ENCODE measurements at regions not wholly inside any gene's neighbourhood (a gene's known extent, or its start where the extent isn't known, plus 50 kb on each side); places are given as distances from the start of the nearest gene placed in this dataset.
A peak's percentile ranks its signal among the peaks of the same experiment; 100 is the strongest.
"Not testable (repeated sequence)": the region's sequence is repeated elsewhere in the genome, so short reads cannot be mapped to it uniquely, and the experiment has no call there.

DNA sequence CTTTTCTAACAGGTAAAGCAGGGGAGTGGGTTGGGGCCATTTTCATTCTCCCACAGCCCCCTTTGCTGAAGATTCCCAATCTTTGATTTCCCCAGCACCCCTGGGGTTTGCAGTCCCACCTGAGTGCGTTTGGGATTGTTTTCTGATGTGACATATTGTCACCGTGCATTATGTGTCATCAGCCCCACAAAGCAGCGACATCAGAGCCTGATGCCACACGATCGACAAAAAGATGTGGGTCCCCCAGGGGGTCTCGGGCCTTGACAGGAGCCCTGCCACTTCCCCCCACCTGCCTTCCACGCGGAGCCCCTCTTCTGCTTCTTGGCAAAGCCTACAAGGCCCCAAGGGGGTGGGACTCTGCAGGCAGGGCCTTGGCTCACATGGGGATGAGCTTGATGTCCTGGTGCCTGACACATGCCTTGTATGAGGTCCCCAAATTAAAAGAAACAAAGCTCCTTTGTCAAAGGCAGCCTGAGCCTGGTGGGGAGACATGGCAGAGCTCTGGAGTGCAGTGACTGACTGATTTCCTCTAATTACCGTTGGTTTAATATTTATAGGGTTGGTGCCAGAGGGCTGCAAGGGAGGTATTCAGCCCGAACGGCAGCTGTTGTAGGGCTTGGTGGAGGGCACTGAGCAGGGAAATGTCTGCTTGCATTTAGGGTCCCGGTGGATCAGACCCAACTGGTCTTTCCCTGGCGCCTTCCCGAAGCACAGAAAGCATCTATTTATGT is 149.2 kb downstream of the MIAT start:
- no peak for DNase-seq

DNA sequence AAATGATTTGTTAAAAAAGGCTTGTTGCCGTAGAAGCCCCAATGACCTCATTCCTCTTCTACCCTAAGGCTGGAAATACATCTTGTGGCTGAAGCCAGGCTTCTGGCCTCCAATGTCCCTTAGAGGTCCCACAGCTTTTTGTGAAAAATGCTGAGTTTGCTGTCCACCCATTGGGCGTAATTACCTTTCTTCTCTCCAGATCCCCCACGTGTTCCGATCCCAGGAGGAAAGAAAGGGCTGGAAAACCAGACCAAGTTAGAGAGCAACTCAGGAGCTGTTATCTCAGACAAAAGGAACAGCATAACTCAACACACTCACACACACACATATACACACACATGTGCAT is 154.2 kb downstream of the MIAT start:
- no peak for DNase-seq

DNA sequence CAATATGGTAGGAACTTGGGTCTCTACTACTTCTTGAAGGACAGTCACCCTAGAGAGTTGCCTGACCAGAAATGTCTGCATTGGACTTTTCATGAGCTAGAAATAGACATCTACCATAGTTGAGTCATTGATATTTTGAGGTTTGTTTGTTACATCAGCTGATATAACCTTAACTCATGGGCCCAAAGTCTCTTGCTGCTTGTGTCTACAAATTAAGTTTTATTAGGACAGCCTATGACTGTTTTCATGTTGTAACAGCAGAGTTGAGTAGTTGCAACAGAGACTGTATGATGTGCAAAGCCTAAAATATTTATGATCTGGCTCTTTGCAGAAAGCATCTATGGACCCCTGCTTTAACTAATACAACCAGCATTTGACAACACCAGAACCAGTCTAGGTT is 155.3 kb downstream of the MIAT start:
- no peak for DNase-seq

DNA sequence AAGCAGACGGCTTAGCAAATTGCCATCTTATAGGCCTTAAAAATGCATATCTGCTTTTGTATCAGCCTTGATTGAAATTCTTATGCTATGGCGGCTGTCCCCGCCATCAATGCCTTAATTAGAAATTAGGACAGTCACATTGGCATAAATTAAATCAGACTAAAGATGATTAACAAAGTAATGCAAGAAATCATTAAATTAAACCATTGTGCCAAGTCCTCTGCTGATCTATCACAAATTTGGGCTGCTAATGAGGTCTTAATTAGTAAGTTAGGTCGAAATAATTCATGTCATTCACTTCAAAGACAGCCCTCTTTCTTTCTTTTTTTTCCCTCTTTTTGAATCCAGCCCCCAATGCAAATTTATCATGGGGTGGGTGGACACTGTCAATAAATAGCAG is 159.3 kb downstream of the MIAT start:
- DNase-seq, result no peak

- DNase-seq, result no peak
Observed at GRCh38 chr22:26817926-26818325, 160.5 kb downstream of the MIAT start.

DNA sequence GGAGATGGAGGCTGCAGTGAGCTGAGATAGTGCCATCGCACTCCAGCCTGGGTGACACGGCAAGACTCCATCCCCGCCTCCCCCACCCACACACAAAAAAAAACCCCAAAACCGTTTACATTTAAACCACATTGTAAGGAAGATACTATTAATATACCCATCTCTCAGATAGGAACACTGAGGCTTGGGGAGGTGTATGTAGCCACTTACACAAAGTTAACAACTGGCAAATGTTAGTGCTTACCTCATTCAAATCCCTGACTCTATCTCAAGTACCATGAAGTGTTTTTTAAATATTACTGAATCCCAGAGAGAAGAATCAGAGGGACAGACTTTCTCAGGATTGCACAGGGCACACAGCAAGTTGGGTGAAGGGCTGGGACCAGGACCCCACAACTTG is 164.5 kb downstream of the MIAT start:
- no peak for DNase-seq

DNA sequence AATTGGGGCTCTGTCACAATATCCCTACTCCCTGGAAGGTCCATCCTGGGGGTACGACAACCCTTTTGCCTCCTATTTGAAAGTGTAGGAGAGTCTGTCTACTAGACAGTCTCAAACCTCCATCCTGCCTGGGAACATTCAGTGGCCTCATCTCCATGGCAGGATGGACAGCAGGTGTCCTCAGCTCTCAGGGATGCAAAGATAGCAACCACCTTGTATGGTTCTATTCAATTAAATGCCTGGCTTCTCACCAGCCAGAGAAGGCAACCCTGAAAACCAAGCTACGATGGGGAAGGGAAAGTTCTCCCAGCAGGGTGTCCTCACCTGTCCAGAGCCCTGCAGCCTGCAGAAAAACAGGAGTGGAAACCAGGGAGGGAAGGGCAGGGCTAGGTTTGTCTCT is 164.9 kb downstream of the MIAT start:
- no peak for DNase-seq

GRCh38 chr22:26823966-26824365 is 166.6 kb downstream of the MIAT start:
- no peak for DNase-seq

DNA sequence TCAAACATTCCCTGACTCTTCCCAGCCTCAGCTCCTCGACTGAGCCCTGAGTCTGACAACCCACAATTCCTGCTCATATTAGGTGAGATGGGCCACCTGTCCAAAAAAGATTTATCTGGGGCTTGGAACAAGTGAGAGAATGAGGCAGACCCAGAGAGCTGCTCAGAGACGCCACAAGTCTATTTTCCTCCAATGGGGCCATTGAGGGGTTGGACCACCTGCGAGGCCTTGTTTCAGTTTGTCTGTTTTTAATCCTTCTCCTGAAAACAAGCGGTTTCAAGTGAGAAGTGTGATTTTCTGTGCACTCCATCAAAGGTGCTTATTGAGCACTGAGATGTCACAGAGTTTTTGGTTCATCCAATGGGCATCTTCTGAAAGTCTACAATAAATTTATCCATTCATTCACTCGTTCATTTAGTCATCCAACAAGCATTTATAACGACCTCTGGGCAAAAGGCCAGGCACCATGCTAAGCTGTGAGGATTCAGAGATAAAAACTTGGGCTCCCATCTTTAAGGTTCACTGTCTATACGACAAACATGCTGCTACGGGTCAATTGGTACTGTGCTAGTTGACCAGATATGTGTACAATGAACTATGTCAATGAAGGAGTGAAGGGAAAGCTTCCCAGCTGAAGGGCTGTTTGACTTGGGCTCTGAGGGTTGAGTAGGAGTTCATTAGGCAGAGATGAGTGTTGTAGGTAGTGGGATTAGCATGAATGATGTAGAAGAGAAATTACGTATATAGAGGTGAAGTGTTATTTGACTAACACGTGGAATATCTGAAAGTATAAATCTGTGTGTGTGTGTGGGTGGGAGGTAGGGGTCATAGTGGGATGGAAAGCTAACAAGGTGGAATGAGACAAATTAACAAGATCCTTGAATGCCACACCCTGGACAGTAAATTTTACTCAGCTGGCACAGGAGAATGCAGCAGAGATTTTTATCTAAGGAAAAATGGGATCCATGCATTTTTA is 168.9 kb downstream of the MIAT start:
- DNase-seq, result no peak

DNA sequence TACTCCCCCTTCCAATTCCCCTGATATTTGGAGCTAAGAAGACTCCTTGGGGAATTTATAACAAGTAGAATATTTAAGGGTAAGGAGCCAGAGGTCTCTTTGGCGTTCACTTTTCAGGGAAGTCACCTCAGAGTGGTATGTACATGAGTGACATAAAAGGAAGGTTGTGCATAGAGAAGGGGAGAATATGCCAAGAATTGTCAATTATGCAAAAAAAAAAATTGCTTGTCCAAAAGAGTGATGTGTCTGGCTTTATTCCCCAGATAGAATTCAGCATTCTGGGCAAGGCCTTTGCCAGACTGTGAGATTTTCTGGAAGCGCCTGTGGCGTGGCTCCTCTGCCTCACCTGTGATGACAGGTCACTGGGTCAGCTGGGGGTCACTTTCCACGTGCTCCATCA is 170.2 kb downstream of the MIAT start:
- DNase-seq, result no peak

- no peak for DNase-seq
Observed at GRCh38 chr22:26828311-26828710, 170.9 kb downstream of the MIAT start.

DNA sequence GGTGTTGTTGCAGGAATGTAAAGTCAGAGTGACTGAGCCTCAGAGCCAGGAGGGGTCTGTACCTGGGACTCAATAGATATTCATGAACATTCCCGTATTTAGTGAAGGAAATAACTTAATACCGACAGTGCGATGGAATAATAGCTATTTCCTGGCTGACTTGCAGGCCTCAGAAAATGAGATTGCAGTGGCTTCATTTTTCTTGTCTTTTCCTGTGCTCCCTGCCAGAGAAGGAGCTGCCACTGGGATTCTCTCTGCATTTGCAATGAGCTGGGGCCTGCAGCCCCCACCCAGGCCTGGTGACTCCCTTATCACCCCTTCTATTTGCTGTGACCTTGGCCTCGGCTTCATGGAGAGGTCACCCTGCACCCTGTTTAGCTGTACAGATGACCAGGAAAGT is 173.4 kb downstream of the MIAT start:
- DNase-seq, result no peak

DNA sequence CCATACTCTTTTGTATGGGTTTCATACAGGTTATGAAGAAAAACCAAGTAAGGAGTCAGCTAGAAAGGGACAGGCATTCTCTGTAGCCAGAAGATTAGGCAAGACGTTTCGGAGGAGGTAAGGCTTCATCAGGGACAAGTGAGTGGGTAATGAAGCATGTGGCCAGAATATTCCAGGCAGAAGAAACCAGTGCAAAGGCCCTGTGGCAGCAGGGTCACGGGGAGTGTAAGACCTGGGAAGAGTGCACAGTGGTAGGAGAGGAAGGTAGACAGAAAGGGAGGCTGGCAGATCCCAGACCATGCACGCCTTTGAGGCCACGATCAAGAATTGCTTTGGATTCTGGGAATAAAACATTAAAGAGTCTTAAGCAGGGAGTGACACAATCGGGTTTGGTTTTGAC is 177.6 kb downstream of the MIAT start:
- no peak for DNase-seq

DNA sequence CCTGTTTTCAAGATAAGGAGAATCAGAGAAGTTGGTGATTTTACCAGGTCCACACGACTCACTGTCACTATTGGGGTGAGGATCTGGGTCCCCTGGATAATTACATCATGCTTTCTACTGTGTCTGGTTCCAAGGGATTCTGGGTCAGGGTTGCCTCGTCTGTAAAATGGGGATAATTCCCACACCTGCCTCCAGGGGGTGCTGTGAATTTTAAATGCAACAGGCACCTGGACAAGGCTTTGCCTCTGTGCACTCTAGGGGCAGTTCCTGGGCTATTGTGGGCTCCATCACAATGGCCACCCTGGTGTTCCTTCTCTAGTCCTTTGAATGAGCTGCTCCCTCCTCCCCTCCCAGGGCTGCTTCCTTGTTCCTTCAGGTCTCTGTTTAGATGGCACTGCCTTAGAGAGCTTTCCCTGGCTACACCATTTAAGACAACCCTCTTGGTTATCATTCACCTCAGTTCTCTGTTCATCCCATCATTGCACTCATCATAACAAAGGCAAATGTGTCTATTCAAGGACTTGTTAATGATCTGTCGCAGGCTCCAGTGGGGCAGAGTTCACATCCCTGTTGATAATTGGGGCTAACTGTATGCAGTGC is 178.6 kb downstream of the MIAT start:
- peak in 2 of 5 donors; percentile 24 to 45 for DNase-seq

GRCh38 chr22:26837784-26838470 is 180.5 kb downstream of the MIAT start:
- no peak for DNase-seq

DNA sequence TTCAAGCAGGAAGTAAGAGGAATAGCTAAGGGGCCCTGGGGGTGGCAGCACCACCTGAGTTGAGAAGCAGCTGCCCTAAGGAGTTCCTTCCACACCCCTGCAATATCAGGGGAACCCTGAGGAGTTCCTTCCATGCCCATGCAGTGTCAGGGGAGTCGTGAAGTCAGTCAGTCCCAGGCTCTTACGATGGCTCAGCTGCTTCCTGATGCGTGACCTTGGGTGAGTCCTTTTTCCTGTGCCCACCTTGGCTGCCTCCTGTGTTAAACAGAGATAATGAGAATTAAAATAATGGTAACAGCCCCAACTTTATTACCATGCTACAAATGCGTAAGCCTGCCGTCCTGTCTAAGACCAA is 181.1 kb downstream of the MIAT start:
- no peak for DNase-seq

- no peak for DNase-seq
Observed at GRCh38 chr22:26839216-26839615, 181.8 kb downstream of the MIAT start.

DNA sequence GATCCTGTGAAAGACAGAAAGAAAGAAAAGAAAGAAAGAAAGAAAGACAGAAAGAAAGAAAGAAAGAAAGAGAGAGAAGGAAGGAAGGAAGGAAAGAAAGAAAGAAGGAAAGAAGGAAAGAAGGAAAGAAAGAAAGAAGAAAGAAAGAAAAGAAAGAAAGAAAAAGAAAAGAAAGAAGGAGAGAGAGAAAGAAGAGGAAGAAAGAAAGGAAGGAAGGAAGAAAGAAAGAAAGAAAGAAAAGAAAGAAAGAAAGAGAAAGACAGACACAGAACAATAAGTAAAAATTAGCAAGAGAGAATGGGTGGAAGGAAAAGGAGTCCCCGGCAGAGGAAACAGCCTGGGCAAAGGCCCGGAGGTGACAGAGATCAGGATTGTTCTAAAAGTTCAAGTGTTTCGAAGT is 183.4 kb downstream of the MIAT start:
- DNase-seq, result not testable (repeated sequence)

DNA sequence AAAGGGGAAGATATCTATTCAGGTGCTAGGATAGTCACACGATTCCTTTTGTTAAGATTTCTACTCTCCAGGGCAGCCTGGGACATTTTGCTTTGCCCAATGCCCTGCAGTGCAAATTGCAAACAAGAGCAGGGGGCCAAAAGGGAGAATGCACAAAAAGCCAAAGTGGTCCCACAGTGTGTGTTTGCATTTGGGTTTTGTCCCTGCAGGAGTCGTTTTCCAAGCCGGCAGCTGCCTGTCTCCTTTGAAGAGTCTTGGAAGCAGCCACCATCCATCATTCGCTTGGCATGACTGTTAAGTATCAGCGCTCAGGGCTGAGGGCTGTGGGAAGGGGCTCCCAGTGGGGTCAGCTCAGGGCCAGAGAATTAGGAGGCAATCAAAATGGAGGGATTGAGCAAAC is 184.7 kb downstream of the MIAT start:
- no peak for DNase-seq

- DNase-seq, result no peak
Observed at GRCh38 chr22:26845021-26845743, 187.8 kb downstream of the MIAT start.

DNA sequence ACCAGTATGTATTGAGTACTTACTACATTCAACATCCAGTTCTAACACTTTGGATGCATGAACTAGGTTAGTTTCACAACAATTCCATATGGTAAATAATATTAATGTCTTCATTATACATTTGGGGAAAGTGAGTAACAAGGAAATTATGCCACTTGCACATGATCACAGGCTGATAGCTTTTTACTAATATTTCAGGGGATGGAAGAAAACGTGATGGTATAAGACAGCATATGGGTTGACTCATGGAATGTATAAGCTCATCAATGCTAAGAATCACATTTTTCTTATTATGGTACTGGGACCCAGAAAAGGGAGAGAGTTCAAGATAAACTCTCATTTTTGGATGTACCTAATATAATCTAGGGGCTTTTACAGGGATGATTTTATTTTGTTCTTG is 188.7 kb downstream of the MIAT start:
- DNase-seq, result no peak

DNA sequence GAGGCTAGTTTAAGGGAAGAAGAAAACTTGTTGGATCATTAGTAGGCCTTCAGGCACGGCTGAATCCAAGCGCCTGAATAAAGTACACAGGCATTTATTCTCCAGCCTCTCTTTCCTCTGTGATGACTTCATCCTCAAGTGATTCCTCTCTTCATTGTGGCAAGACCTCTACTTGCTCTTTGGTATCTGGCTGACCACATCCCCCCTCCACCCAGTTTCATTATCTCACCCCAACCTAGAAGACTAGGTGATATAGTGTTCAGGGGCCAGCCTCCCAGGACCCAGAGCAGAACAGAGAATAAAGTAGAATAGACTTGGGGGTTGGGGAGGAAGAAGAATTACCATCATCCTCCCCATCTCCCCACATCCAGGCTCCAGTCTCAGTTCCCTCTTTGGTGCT is 189.3 kb downstream of the MIAT start:
- DNase-seq, result no peak

GRCh38 chr22:26847046-26847445 is 189.7 kb downstream of the MIAT start:
- DNase-seq, result no peak

All from T-helper 1 cell (primary cell).